HepG2 (cell line): ENCODE measurements at regions not wholly inside any gene's neighbourhood (a gene's known extent, or its start where the extent isn't known, plus 50 kb on each side); places are given as distances from the start of the nearest gene placed in this dataset.

ENCODE experiments used
- ASH2L ChIP-seq: fragments of 300-600, 200-600 bp; sonication (generic); IDR thresholded peaks from 2 replicates; pipeline ENCODE4 v1.7.0; 2017; ENCODE audit warnings: low read depth, mild to moderate bottlenecking, moderate library complexity, mixed read lengths, low read length; ENCODE audit not compliant: insufficient read length
- FOXM1 ChIP-seq: sonication (generic); formaldehyde crosslinking; IDR thresholded peaks from 2 replicates; pipeline ENCODE4 v1.5.0; 2020; ENCODE audit warnings: missing genetic modification reagents
- HHEX ChIP-seq: IDR thresholded peaks from 2 replicates; pipeline ENCODE4 v1.6.1; 2016; ENCODE audit warnings: control low read depth
- REST ChIP-seq, 2 experiments: IDR thresholded peaks; 2 replicates each; pipeline ENCODE4 v1.6.1; 2011 to 2012; ENCODE audit warnings: low read length in 2 of 2, borderline replicate concordance in 1 of 2, low read depth in 1 of 2, mild to moderate bottlenecking in 1 of 2, moderate library complexity in 1 of 2

GRCh38 chr2:187051350-187051749, 202.4 kb upstream of the ZSWIM2 start:
- no peak for TF ChIP-seq HHEX (CRISPR knock-in tag)
- no peak for TF ChIP-seq REST (IDR thresholded peaks at IDR 0.05; ENCODE audit: borderline replicate concordance in 1 of 2, low read depth in 1 of 2, low read length in 2 of 2)
- TF ChIP-seq FOXM1 (CRISPR knock-in tag) = no peak
- TF ChIP-seq ASH2L = no peak
